GM21390 (cell line): ENCODE measurements at regions not wholly inside any gene's neighbourhood (a gene's known extent, or its start where the extent isn't known, plus 50 kb on each side); places are given as distances from the start of the nearest gene placed in this dataset.
"Not testable (repeated sequence)": the region's sequence is repeated elsewhere in the genome, so short reads cannot be mapped to it uniquely, and the experiment has no call there.

Experiments
- ATAC-seq: cut with Tn5 transposase; IDR thresholded peaks from one replicate; pipeline ENCODE4 v1.9.1; 2021; ENCODE audit not compliant: unreplicated experiment

DNA sequence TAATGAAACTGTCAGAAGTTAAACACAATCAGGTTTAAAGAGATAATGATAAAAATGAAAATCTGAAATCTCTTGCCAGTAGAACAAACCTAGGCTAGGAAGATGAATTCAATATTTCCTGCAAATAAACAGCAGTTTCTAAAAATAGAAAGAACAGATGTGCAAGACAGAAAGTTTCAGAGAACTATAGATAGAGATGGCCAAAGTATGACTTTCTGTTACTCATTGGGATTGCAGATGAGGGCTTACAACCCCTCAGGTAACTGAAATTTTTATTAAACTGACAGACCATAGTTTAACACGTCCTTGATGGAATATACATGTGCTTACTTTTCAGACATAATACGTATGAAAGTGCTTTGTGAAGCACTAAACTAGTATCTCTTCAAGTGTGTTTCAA, 82.3 kb upstream of the PPARGC1A start:
- ATAC-seq = peak; percentile 54

DNA sequence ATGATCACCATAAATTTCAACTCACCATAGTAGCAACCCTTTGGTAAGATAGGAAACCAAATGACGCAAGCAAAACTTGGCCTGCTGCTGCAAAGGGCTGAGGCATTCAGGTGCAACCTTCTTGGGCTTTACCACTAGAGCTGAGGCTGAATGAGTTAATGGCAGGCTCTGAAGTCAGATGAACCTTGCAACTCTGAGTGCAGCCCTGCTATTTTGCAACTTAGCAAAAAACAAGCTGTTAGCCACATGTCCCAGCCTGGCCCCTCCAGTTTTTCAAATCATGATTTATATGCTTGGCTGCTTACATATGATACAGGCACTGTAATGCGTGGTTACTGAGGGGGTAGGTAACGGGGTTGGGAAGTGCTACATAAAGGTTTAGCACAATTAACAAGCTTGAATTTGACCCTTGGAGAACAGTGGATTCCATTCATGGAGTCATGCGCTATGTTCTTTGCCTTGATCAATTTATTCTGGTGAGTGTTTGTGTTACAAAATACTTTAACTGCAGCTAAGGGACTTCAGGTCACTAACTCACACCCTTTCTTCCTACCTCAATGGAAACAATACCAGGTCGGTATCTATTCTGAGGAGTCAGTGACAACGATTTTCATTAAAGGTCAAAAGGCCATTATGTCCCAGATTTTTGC, 80.5 kb upstream of the PPARGC1A start:
- ATAC-seq = no peak

DNA sequence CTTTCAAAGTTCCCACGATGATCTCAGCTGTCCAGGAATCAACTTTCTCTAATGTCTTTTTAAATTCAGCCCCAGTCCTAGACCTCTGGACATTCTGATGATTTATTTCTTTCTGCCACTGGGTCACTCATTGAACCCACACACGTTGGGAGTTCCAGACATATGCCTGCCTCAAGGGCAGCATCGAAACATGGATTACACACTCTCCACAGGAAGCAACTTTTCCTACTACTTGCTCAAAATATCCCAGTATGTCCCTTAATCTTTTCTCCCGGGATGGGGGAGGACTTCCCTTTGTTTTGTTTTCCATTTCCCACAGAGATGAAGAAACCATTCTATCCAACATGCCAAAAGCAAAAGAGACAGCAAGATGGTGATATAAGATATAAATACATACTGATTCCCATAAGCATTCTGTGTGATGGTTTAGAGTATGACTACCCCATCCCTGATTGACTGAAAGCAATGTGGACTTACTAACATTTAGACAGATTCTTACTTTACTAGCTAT, 79.8 kb upstream of the PPARGC1A start:
- ATAC-seq = no peak

DNA sequence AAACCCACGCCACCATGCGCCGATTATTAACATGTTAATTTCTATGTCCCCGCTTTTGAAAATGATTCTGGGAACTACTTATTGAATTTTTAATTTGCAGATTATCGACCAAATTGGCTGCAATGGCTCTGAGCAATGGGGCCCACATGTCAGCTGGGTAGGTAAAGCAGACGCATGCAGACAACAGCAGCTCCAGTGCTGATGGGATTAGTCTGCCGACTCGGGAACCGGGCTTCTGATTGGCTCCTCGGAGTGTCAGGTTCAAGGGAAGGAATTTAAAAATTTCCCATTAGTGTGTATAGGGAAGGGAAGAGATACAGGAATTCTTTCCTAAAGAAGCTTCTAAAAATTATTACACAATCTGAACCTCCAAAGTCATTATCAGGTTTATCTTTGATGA, 77.4 kb upstream of the PPARGC1A start:
- ATAC-seq = no peak

DNA sequence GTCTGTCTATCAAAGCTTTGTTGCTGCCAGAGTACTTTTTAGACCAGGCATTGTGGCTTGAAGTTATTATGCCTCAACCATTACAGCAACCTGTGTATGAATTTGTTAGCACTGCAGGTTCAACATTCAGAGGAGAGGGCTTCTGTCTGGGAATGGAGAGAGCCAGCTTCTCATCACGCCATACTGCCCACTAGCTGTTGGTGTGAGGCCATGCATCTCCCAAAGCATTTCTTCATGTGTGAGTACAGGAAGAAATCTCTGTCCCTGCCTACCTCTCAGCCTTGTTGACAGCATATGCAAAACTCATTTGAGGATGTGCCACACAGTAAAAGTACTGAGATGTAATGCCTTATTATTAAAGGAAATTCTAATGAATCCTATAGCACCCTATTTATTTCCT, 76.9 kb upstream of the PPARGC1A start:
- ATAC-seq = no peak

DNA sequence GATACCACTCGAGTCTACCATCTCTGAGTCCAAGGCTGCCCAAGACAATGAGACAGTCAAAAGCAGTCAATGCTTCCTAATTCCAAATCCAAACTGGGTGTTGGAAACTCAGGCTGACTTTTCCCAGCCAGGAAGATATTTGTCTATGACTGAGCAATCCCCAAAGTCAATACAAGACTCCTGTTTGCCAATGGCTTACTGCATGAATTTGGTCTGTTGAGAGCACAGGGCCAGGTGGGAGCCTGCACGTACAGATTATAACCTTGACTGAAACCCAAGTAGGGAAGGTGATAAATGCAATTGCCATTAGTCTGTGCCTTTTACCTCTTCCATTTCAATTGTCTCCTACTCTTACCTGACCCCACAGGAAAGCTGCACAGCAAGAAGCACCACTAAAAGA, 72.6 kb upstream of the PPARGC1A start:
- ATAC-seq = no peak

DNA sequence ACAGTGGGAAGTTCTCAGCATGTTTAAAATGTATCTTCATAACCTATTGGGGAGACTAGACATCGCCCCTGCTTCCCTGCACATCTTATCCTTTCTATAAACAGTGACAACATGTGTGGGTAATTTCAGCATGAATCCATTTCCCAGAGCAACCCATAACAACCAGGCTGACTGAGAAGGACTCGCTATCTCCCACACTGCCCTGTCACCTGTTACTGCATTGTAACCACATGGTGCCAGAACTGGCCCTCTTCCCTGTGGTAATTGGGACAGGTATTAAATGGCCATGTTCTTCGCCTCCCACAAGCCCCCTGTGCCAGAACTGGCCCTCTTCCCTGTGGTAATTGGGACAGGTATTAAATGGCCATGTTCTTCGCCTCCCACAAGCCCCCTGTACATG, 71.5 kb upstream of the PPARGC1A start:
- not testable (repeated sequence) for ATAC-seq

DNA sequence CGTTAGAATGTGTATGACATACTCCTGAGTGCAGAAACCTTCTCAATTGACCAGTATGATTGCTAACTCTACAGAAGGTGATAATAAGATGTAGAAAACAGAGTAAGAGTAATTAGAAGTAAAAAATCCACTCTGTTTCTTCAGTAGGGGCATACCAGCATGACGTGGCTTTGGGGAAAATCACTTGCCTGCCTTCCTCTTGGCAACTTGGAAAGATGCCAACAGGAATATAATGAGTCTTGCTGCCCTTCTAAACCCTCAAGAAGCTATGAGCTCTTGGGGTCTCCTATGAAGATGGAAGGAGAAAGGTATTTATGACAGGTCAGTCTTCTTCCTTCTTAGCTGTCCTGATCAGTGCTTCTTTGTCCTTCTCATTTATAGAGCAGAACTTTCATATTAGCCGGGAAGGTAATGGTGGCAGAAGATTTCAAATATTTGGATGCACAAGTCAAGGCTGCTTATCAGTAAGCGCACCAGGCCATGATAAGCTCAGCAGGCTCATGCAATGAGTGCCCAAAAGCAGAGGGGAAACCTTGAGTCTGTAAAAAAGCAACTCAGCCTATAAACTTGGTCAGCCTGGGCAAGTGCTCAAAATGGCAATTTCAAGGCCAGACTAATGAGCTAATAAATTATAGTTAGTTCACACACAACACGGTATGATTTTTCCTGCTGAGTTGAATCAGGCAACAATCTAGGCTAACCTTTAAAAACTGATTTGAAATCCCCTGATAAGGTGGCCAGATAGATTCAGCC, 69.7 kb upstream of the PPARGC1A start:
- no peak for ATAC-seq

DNA sequence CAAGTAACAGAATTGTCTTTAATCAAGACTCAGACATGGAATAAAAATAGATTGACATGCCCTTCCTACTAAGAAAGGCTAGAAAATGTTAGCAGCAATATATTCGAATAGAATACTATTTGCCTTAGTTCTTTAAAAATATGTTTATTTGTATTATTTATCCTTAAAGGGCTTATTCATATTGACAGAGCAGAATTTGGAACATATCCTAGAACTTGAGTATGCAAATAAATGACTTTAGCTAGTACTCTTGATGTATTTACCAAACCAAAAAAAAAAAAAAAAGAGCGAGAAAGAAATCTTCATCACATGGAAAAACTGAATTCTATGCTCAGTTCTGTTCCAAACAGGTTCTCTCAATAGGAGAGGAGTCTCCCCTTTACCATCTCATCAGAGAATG, 68.9 kb upstream of the PPARGC1A start:
- no peak for ATAC-seq

DNA sequence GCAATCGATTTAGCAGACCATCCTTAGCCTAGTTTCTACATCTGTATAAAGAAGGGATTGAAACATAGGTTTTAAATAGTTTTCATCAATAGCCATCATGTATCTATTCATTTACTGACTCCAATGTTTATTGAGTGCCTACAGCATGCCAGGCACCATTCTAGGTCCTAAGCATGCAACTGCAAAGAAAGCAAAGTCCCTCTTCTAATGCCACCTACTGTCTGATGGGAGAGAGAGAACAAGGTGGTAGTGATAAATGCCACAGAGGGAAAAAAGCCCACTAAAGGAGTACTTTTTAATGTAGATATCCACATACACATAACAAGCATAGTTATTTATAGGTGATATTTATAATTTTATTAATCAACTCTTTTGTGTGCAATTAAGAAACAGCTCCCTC, 67.6 kb upstream of the PPARGC1A start:
- ATAC-seq = no peak

DNA sequence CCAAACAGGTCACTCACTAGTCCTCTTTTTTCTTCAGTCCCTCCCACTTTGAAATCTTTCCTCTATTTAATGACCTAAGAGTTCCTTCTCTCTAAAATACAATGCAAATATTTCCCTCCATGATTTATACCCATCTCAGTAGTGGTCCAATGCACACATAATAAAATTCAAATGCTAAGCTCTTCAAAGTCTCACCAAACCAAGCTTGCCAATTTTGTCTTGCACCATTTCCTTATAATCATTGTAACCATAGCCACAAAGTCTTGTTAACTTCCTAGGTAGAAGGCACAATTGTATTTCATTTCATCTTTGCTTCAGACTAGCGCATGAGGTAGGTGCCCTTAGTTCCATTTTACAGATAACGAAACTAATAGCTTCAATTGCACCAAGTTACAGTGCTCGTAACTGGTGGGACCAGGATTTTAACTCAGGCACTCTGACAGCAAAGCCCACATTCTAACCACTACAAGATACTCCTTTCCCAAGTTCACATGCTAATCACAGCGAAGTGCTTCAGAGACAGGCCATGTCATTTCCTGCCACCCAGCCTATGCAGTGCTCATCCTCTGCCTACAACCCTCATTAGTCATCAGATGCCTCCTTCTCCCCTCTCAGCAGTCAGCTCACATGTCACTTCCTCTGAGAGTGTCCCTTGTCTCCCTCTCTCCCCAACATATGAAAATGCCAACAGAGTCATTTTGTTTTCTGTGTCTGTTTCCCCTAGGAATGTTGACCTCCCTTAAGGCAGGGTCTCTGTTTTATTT, 66.9 kb upstream of the PPARGC1A start:
- ATAC-seq = no peak

DNA sequence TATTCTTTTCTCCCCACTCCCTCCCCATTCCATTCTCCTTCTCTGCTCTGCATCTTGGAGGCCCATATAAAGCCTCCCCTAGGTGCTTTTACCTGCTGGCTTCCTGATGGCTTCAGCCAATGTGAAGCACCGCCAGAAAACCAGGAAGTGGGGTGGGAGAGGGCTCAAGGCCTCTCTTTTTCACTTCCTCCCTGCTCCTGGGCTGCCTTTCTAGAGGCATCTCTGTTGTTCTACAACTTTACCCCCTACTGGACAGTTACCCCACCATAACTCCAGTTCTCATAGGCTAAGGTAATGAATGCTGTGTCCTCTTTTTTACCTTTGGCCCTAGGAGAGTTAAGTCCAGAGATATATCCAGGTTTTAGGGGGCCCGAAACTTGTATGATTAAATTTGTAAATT, 62.4 kb upstream of the PPARGC1A start:
- ATAC-seq = no peak

DNA sequence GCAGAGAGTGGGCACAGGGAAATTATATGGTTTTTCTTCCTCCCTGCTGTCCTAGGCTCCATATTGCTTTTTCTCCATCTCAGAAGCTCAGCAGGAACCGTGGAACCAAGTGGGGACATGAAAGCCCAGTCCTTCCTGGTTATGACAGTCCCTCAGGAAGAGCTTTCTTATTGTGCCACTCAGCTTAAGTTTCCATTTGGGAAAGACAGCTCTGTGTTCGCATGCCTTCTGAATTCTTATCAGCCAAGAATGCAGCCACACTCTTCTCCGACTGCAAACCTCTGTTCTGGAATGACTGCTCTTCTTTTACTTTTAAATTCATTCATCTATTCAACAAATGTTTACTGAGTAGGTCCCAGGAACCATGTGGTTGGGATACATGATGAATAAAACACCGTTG, 58.0 kb upstream of the PPARGC1A start:
- ATAC-seq = no peak

DNA sequence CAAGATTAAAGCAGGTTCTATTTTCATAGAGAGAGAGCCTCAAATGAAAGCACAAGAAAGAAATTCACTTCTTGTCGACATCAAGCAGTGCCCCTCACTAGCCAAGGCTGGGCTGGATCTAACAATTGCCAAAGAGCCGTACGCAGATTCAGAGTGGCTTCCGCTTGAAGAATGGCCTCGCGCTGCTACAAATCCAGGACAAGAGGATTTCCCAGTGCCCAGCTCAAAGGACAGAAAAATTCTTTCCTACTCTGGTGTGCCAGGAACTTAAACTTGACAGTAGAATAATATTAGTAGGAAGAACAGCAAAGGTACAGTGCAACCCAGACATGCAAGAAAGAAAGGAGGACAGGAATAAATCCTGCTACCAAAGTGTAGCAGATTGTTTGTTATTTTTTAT, 56.5 kb upstream of the PPARGC1A start:
- ATAC-seq = no peak

DNA sequence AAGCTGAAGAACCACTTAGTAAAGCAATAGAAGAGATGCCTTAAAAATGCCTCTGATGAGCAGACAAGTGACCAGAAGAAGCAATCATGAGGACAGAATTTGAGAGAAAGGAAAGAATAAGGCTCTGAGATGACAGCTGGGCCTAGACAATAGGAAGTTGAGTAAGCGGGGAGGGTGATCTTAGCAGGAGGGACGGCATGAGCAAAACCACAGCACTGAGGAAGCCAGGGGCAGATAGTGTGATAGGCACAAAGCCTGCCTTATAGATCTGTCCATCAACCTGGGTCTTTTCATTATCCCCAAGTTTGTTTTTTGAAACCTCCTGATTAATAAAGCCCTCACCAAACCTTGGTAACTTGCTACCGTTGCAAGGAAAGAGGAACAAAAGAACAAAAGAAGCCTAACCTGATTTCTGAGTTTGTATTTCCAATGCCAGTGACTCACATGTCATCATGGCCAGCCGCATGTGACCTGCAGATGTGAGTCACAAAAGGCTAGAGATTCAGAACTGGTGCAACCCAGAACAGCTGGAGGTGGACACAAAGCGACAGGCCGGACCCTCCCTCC, 55.7 kb upstream of the PPARGC1A start:
- no peak for ATAC-seq

DNA sequence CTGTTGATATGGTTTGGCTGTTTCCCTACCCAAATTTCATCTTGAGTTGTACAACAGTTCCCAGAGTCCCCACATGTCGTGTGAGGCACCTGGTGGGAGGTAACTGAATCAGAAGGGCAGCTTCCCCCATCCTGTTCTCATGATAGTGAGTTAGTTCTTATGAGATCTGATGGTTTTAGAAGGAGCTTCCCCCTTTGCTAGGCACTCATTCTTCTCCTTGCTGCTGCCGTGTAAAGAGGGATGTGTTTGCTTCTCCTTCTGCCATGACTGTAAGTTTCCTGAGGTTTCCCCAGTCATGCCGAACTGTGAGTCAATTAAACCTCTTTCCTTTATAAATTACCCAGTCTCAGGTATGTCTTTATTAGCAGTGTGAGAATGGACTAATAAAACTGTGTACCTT, 54.7 kb upstream of the PPARGC1A start:
- not testable (repeated sequence) for ATAC-seq

DNA sequence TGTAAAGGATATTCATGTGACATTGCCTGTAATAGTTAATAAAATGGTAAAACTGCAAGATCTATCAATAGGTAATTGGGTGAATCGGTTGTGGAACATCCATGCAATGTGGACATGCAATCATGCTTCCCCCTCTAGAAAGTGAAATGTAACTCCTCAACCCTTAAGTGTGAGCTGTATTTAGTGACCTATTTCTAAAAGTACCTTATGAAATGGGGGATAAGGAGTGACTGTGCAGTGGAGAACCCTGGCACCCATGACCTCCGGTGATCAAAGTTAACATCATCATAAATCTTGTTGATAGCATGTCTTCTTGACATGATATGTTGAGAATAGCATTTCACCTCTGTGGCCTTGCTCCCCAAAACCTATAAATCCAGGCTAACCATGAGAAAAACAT, 53.6 kb upstream of the PPARGC1A start:
- ATAC-seq = no peak

DNA sequence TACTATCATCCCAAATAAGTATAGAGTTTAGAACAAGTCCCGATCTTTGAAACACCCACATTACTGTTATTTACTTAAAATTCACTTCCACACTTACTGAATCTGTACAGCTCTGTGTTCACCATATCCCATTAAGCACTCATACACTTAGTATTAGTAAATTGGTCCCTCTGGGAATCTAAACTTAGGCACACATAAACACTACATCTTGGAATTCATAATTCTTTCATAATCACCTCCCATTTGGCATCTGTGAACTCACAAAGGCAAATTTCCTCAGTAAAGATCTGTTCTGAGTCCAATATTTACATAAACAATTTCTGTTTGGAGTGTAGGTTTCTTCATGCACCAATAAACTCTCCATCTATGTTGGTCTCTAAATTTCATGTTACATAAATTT, 52.6 kb upstream of the PPARGC1A start:
- ATAC-seq = no peak
